ENCODE measurements at regions not wholly inside any gene's neighbourhood (a gene's known extent, or its start where the extent isn't known, plus 50 kb on each side); places are given as distances from the start of the nearest gene placed in this dataset.

DNA sequence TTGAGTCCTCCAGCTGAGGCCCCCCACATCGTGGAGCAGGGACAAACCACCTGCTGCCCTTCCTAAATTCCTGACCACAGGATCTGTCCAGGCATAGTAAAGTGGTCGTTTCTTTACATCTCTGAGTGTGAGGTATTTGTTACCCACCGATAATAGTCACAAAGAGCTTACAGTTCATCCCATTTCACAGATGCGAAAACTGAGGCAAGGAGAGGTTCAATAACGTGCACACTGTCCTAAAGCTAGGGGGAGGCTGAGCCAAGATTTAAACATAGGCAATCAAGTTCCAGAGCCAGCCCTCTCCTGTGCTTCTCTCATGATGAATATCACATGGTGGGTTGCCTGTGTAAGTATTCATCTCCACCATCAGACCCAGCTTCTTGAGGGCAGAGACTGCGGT is 135.4 kb downstream of the CCT6B start:
- DNase-seq (ENCODE audit: low spot score), result no peak

DNA sequence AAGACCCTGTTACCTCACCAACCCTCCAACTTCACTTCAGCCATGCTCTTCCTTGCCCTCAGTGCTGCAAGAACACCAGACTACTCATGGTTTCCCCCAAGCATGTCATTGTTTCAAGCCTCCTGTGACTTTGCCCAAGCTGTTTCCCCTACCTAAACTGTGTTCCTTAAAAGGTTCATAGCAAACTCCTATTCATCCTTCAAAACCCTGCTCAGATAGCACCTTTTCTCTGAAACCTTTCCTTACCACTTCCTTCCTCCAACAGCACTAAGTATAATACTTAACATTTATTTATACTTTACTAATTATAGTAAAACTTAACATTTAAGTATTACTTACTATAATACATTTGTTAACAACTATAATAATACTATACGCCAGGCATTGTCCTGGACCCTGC is 136.2 kb downstream of the CCT6B start:
- no peak for DNase-seq (ENCODE audit: low spot score)

DNA sequence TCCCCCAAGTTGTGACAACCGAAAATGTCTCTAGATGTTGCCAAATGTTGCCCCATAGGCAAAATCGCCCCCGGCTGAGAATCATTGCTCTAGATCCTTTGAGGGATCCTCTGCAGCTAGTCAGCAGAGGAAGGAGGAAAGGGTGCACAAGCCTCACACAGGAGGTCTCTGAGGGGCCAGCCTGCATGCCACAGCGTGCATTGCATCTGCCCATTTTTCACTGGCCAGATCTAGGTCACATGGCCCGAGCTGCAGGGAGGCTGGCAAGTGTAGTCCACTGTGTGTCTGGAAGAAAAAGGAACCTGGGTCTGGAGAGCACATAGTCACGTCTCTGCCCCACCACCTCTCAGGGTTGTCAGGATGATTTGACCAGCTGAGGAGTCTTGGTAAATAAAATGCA is 138.2 kb downstream of the CCT6B start:
- no peak for DNase-seq (ENCODE audit: low spot score)

GRCh38 chr17:34822007-34822739 is 139.1 kb downstream of the CCT6B start:
- DNase-seq (ENCODE audit: low spot score), result no peak

GRCh38 chr17:34820922-34821321 is 140.3 kb downstream of the CCT6B start:
- peak; percentile 36 for DNase-seq (ENCODE audit: low spot score)

DNA sequence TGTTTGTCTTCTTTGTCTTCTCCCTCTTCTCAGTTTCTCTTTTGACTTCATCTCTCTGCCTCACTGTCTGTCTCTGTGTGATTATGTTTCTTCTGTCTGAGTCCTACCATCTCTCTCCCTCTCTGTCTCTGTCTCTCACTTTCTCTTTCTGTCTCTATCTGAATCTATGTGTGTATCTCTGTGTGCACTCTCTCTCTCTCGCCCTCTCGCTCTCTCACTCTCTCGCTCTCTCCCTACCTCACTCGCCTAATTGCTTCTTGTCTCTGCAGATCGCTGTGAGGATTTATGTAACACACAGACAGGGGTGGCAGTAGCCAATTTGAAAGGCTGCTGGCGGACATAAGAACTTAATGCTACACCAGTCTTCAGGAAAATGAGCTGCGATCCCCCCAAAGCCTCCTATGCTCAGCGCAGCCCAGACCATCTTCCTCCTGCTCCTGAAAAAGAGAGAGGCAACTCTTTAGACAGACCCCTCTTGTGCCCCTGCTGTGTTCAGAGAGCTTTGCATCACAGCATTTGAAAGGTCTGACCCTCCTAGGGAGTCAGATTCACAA is 140.9 kb downstream of the CCT6B start:
- DNase-seq (ENCODE audit: low spot score), result no peak

DNA sequence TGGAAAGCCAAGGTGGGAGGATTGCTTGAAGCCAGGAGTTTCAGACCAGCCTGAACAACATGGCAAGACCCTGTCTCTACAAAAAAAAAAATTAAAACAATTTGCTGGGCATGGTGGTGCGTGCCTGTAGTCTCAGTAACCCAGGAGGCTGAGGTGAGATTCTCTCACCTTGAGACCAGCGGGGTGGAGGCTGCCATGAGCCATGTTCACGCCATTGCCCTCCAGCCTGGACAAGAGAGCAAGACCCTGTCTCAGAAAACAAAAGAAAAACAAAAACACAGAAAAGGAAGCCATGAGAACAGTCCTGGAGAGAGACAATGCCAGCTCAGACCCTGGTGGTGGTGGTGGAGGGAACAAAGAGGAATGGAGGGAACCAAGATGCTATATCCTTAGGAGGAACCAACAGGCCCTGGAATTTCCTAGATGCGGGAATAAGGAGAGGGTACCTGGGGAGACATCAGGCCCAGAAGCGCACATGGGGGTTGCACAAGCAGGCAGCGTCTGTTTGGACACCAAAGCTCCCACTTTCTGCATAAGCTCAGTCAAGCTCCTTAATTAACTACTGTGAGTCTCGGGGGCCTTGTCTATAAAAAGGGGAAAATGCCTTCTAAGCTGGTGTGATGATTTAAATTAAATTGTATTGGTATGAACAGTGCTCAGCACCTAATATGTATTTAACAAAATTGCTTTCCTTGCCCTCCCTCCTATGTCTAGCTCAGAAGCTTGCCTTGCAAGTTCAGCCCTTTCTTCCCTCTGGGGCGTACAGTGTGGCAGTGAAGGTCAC is 143.8 kb downstream of the CCT6B start:
- no peak for DNase-seq (ENCODE audit: low spot score)

- no peak for DNase-seq (ENCODE audit: low spot score)
Measured at GRCh38 chr17:34816848-34817247, 144.4 kb downstream of the CCT6B start.

GRCh38 chr17:34813290-34813689 is 148.0 kb downstream of the CCT6B start:
- no peak for DNase-seq (ENCODE audit: low spot score)

GRCh38 chr17:34811561-34811960 is 149.7 kb downstream of the CCT6B start:
- DNase-seq (ENCODE audit: low spot score), result no peak

DNA sequence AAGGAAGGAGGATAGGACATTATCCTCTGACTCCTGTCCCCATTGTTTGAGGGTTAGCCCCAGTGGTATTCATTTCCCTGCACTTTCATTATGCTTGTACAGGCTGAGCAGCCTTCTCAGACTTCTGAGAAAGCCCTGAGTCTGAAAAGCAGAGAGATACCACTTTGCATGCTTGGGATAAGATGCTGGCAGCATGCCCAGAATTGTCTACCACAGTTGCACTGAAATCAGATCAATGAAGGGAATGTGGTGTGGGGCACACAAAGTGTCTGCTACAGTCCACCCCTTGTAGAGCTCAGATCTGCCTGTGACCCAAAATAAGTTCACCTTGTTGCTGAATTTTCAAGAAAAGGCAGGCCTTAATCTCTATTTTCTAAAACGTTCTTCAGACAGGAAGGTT is 160.6 kb downstream of the CCT6B start:
- no peak for DNase-seq (ENCODE audit: low spot score)

GRCh38 chr17:34799751-34800150 is 161.5 kb downstream of the CCT6B start:
- DNase-seq (ENCODE audit: low spot score), result no peak

- DNase-seq (ENCODE audit: low spot score), result no peak
Measured at GRCh38 chr17:34798581-34798980, 162.7 kb downstream of the CCT6B start.

DNA sequence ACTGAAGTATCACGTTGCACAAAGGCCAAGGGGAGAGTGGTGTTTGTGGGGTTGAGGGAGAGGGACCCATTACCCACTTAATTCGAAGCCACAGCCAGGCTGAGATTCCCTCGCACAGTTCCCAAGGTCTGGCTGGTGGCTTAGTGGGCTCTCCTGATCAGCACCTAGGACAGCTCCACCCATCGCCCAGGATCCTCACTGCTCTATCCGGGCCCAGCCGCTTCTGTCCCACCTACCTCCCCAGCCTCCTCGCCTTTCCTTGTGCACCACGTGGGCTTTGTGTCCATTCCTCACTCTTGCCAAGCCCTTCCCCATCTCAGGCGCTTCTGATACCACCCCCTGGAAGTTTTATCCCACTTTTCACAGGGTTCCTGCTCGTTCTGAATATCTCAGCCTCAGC is 163.5 kb downstream of the CCT6B start:
- peak; percentile 46 for DNase-seq (ENCODE audit: low spot score)

DNA sequence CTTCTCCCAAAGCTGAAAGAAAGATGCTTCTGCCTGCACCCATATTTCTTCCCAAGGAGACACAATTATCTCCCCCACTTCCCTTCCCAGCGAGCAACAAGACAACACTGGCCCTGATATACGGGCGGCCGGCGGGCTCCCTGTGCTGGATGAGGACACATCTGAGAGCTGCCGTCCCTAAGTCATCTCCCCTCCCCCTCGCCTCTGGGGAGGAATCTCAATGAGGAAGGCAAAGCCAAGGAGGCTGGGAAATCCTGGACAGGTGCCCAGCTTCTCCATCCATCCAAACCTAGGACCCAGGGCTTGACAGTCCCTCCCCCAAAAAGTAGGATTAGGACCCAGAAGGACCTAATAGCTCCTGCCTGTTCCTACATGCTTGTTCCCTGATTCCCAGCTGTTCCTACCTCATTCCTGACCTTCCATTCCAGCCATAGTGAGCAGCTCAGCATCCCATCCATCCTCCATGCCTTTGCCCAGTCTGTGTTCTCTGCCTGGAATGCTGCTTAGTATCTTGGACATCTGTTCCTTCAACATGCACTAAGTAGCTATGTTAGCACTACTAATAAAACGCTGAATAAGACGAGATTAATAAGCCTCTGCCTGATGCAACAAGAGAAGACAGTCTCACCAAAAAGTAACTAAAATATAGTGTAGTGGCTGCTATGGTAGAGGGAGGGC is 167.9 kb downstream of the CCT6B start:
- DNase-seq (ENCODE audit: low spot score), result no peak

DNA sequence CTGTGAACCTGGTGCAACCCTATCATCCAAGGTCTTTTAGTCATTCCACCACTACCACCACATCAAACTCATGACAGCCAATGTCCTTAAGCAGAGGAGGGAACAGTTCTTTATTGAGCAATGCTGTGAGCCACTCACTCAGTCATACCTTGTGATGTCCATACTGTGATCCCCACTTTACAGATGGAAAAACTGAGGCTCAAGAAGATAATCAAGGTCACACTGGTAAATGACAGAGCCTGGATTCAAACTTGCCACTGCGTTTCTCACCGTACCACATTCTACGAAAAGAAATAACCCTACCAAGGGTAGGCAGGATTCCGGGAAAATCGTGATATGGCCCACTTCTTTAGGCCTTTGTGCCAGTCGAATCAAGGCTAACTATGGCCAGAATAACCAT is 172.6 kb downstream of the CCT6B start:
- no peak for DNase-seq (ENCODE audit: low spot score)

DNA sequence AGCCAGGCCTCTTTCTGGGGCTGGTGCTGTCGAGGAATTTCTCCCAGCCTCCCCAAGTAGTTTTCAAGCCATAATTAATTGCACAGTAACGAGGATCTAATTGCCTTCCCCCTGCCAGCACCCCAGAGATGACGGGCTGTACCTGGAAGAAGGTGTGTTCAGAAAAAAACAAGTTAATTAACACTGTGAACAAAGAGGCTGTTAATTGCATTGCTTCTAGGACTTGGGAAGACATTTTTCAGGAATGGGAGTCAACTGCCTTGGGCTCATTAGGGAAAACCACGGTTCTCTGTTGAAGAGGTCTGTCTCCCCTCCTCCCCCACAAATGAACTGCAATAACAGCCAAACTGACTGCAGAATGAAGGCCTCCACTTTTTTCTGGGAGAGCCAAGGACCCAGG is 176.7 kb downstream of the CCT6B start:
- DNase-seq (ENCODE audit: low spot score), result no peak

- DNase-seq (ENCODE audit: low spot score), result no peak
Measured at GRCh38 chr17:34782271-34782670, 179.0 kb downstream of the CCT6B start.

GRCh38 chr17:34781571-34782108 is 179.6 kb downstream of the CCT6B start:
- no peak for DNase-seq (ENCODE audit: low spot score)

- DNase-seq (ENCODE audit: low spot score), result no peak
Measured at GRCh38 chr17:34781071-34781470, 180.2 kb downstream of the CCT6B start.

GRCh38 chr17:34780438-34780837 is 180.8 kb downstream of the CCT6B start:
- DNase-seq (ENCODE audit: low spot score), result no peak
